NCI-H1417 (cell line): ENCODE measurements at regions not wholly inside any gene's neighbourhood (a gene's known extent, or its start where the extent isn't known, plus 50 kb on each side); places are given as distances from the start of the nearest gene placed in this dataset.
"Not testable (repeated sequence)": the region's sequence is repeated elsewhere in the genome, so short reads cannot be mapped to it uniquely, and the experiment has no call there.

Source experiments
- DNase-seq, 3 experiments: peaks; one replicate each; lab custom pipeline; 2025; lab: John Stamatoyannopoulos, UW

- DNase-seq: no peak
Observed at GRCh38 chr1:229924639-229925038, 142.4 kb upstream of the GALNT2 start.

DNA sequence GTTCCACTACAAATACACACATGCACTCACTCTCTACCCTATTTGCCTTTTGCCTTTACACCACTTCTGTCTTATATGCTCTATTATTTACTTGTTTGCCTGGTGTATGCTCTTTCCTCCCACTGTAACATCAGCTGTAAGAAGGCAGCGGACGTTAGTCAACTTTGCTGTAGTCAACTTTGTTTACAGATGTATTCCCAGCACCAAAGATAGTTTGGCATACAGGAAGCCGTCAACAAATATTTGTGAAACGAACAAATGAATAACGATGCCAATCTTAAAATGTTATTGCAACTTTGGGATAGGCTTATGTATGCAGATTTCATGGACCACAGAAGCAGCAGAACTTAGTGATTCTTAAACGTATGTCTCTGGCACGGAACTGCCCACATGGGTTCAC lies 138.3 kb upstream of the GALNT2 start:
- DNase-seq: no peak

GRCh38 chr1:229931751-229932150 lies 135.3 kb upstream of the GALNT2 start:
- not testable (repeated sequence) for DNase-seq

DNA sequence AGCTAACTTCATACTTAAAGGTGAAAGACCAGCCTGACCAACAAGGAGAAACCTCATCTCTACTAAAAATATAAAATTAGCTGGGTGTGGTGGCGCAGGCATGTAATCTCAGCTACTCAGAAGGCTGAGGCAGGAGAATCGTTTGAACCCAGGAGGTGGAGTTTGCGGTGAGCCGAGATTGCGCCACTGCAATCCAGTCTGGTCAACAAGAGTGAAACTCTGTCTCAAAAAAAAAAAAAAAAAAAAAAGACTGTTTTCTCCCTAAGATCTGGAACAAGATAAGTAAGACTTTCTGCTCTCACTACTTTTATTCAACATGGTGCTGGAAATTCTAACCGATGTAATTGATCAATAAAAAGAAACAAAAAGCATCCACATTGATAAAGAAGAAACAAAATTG lies 131.9 kb upstream of the GALNT2 start:
- not testable (repeated sequence) for DNase-seq

DNA sequence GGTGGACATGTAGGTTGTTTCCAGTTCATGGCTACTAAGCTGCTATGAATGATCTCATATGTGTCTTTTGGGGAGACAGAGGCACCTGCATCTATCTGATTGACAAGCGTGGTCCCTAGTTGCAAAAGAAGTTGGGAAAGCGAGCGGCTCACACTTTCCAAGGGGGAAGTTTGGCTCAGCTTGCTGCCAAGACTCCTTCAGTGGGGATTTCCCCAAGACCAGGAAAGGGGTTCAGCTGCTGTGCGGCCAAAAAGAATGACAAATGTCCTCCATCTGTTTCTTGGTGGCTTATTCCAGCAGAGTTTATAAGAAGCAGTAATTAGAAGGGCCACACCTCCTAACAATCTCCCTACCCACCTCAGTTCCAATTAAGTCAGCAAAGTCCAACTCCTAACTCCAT lies 128.5 kb upstream of the GALNT2 start:
- DNase-seq: no peak

GRCh38 chr1:229940684-229941083 lies 126.4 kb upstream of the GALNT2 start:
- no peak for DNase-seq

DNA sequence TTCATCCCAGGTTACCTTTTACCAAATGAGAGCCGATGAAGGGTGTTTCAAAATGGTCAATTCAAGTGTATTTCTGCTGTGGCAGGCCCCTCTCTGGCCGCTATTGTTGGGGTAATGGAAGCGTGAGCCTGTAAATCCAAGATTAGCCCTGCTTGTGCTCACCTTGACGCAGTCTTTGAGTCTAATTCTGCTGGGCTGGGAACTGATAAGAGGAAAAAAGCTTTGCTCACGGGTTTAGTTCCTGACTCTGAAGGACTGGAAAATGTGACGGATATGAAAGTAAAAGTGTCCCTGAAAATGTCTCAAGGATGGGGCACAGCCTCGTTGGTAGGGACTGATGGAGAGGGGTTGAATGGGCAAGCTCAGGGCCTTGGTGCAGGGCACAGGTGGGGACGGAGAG lies 125.9 kb upstream of the GALNT2 start:
- DNase-seq: no peak

- DNase-seq: no peak
Observed at GRCh38 chr1:229941831-229942230, 125.2 kb upstream of the GALNT2 start.

DNA sequence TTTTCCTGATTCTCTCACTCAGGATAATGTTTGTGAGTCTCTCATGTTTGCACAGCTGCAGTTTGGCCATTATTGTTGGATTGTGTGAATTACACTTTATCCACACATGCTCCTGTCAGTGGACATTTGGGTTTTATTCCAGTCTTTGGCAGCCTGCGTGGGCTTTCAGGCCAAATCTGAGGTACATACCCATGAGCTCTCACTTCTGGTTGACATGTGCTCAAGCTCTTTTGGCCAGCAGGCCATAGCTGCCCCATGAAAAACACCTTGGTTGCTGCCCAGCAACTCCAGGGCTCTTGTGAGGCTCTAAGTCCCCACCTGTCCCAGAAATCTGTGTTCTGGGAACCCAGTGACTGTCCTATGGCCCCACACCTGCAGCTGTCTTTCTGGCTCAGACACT lies 124.5 kb upstream of the GALNT2 start:
- peak in 2 of 3 experiments; percentile 10 to 56 for DNase-seq

DNA sequence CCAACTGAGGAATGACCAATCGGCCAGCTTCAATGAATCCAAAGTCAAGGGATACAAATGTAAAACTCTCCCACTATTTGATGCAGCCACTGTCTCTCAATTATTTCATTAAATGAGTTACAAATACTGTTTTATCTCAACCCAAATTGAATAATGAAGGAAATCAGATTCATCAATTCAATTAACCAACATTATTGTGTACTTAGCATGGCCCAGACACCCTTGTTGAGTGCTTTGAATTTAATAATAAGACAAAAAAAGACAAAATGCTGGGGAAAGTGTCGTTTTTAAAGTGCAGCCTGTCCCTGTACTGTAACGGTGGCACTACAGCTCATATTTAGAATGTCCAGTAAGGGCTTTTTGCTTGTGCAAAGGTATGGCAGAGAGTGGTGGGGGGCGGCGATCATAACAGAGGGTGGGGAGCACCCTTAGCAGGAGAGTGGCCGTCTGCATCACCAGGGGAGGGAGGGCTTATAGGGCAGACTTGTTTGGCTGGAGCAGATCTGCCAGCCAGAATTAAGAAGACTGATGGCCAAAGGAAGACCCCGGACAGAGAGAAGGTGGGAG lies 123.8 kb upstream of the GALNT2 start:
- no peak for DNase-seq

- DNase-seq: no peak
Observed at GRCh38 chr1:229943988-229944743, 122.9 kb upstream of the GALNT2 start.

- no peak for DNase-seq
Observed at GRCh38 chr1:229945795-229946194, 121.2 kb upstream of the GALNT2 start.

DNA sequence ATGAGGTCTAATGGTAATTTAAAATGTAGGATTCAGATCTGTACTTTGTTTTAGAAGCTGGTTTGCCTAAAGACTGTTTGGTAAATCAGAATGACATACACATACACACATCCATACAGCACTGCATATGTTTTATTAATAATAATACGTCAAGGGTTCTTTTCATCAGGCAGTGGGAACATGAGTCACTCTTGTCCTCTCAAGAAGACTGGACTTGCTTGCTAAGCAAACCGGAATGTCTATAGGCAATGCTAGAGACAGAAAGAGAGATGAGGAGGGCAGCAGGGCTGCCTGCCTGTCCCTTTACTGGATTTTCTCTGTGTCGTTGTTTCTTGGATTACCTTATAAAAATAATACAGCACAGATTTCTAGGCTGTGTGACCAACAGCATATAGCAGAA lies 119.1 kb upstream of the GALNT2 start:
- no peak for DNase-seq

GRCh38 chr1:229948438-229948837 lies 118.6 kb upstream of the GALNT2 start:
- no peak for DNase-seq

DNA sequence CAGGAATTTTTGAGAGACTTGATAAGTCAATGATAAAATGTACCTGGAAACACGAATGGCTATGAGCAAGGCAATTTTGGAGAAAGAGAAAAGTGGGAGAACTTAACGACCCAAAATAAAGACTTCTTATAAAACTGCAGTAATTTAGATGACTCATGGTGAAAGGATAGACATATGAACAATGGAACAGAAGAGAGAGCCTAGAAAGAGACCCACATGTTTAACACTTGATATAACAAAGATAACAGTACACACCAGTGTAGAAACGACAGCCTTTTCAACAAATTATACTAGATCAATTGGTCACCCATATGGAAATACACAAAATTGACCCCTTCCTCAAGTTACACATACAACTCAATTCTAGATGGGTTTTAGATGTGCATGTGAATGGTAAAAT lies 117.5 kb upstream of the GALNT2 start:
- DNase-seq: no peak

GRCh38 chr1:229950020-229950419 lies 117.0 kb upstream of the GALNT2 start:
- peak in 2 of 3 experiments; percentile 1 to 5 for DNase-seq

DNA sequence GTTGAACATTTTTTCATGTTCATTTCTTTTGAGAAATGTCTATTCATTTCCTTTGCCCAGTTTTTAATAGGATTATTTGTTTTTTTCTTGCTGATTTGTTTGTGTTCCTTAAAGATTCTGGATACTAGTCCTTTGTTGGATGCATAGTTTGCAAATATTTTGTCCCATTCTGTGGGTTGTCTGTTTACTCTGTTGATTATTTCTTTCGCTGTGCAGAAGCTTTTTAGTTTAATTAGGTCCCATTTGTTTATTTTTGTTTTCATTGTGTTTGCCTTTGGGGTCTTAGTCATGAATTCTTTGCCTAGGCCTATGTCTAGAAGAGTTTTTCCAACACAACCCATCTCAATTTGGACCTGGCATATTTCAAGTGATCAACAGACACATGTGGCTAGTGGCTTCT lies 116.1 kb upstream of the GALNT2 start:
- no peak for DNase-seq

DNA sequence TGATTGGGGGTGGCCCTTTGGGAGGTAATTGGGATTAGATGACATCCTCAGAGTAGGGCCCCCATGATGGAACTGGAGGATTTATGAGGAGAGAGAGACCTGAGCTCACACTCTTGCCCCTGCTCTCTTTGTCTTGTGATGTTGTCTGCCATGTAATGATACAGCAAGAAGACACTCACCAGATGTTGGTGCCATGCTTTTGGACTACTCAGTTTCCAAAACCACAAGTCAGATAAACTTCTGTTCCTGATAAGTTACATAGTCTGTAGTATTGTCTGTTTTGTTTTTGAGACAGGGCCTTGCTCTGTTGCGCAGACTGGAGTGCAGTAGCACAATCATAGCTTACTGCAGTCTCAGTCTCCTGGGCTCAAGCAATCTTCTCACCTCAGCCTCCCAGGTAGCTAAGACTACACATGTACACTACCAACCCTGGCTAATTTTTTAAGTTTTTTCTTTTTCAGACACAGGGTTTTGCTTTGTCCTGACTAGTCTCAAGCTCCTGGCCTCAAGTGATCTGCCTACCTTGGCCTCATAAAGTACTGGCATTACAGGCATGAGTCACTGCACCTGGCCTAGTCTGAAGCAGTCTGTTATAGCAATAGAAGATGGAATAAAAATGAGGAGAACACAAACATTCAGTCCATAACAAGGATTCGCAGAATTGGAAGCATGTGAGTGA lies 115.0 kb upstream of the GALNT2 start:
- no peak for DNase-seq

- DNase-seq: no peak
Observed at GRCh38 chr1:229952670-229953520, 114.1 kb upstream of the GALNT2 start.

- no peak for DNase-seq
Observed at GRCh38 chr1:229953736-229954326, 113.2 kb upstream of the GALNT2 start.

DNA sequence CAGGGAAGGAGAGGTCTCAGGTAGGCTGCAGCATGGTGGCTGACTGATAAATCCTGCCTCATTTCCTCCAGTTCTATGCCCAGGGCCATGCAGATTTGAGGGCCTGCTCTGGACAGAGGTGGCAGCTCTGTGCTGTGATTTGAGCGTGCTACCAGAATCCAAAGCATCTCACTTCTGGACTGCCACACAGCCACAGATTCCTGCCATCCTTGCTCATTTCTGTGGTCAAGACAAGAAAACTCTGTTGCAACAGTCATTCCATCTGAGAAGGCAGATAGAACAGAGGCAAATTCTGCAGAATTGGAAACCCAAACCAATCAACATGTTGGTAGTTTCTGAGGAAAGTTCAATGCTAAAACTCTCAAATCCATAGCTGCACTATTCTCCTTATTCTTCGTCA lies 102.8 kb upstream of the GALNT2 start:
- DNase-seq: no peak

DNA sequence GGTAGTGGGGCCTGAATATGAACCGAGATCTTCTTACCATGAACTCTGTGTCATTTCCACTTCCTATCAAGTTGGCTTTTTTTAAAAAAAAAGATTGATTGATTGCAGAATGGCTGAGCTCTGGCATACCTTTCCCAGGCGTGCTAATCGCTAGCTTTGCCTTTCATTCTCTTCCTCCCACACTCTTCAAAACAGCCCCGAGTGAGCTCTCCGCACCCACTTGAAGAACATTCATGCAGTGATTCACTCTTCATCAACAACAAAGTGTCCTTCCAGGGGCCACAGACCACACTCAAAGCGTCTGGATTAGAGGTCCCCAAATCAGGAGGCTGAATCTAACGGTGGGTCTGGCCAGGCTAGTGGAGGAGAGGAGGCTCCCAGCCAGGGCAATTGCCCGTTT lies 96.3 kb upstream of the GALNT2 start:
- DNase-seq: no peak
